ENCODE measurements at regions not wholly inside any gene's neighbourhood (a gene's known extent, or its start where the extent isn't known, plus 50 kb on each side); places are given as distances from the start of the nearest gene placed in this dataset.
A peak's percentile ranks its signal among the peaks of the same experiment; 100 is the strongest.

- DNase-seq: peak; percentile 79
- Histone ChIP-seq H3K4me1 (ENCODE audit: insufficient read depth) (peaks cover 30% of the 10 kb centered on the region), H3F3A (ENCODE audit: insufficient read depth) (peaks cover 44% of the 10 kb centered on the region), H4K20me1 (ENCODE audit: insufficient read depth) (no peaks in the 10 kb centered on the region), H3K9me2 (ENCODE audit: insufficient read depth) (no peaks in the 10 kb centered on the region), H2AFZ (peak overlapping the region; percentile 10; the same call in 1 of the 2 replicates), H3K4me2 (ENCODE audit: unreplicated experiment) (peak overlapping the region; percentile 31), H3K36me3 (ENCODE audit: low read depth) (no peaks in the 10 kb centered on the region), H3K9me3 (ENCODE audit: low read depth) (no peaks in the 10 kb centered on the region), H3K9ac (peak overlapping the region; percentile 34), H3K79me2 (ENCODE audit: insufficient read depth) (no peaks in the 10 kb centered on the region), H3K27me3 (replicated peaks; ENCODE audit: insufficient read depth) (no peaks in the 10 kb centered on the region), H3K4me3 (no peak overlapping the region), H3K27ac (peak overlapping the region; percentile 97)
- in situ Hi-C loops (cut with MboI): no loop called here
- 67 to 68% methylated on average over 7 of the region's 7 CpGs for WGBS, 2 experiments (ENCODE audit: low coverage in 1 of 2, low lambda C conversion rate in 2 of 2, missing lambda C conversion rate in 2 of 2)
- TF ChIP-seq EZH2 (IDR thresholded peaks at IDR 0.05; ENCODE audit: insufficient read depth, poor library complexity, severe bottlenecking) (no peak), EZH2phosphoT487 (IDR thresholded peaks at IDR 0.05; ENCODE audit: insufficient read depth, low read depth) (no peak)
Observed at GRCh38 chr6:121520337-121521163, 85.1 kb downstream of the GJA1 start.

GRCh38 chr6:121521164-121521555 lies 85.7 kb downstream of the GJA1 start:
- Histone ChIP-seq H3K4me3 (no peak overlapping the region), H3K36me3 (ENCODE audit: low read depth) (no peaks in the 10 kb centered on the region), H3K79me2 (ENCODE audit: insufficient read depth) (no peaks in the 10 kb centered on the region), H3K27me3 (replicated peaks; ENCODE audit: insufficient read depth) (no peaks in the 10 kb centered on the region), H3K4me1 (ENCODE audit: insufficient read depth) (peaks cover 27% of the 10 kb centered on the region), H4K20me1 (ENCODE audit: insufficient read depth) (no peaks in the 10 kb centered on the region), H3K9me3 (ENCODE audit: low read depth) (no peaks in the 10 kb centered on the region), H2AFZ (peak overlapping the region; percentile 10; the same call in 1 of the 2 replicates), H3F3A (ENCODE audit: insufficient read depth) (peaks cover 44% of the 10 kb centered on the region), H3K9me2 (ENCODE audit: insufficient read depth) (no peaks in the 10 kb centered on the region), H3K4me2 (ENCODE audit: unreplicated experiment) (peak overlapping the region; percentile 31), H3K27ac (peak overlapping the region; percentile 97), H3K9ac (peak overlapping the region; percentile 34)
- DNase-seq: peak; percentile 21
- TF ChIP-seq EZH2phosphoT487 (IDR thresholded peaks at IDR 0.05; ENCODE audit: insufficient read depth, low read depth): no peak
- TF ChIP-seq EZH2 (IDR thresholded peaks at IDR 0.05; ENCODE audit: insufficient read depth, poor library complexity, severe bottlenecking): no peak
- WGBS, 2 experiments (ENCODE audit: low coverage in 1 of 2, low lambda C conversion rate in 2 of 2, missing lambda C conversion rate in 2 of 2): 92 to 93% methylated on average over 2 of the region's 2 CpGs
- in situ Hi-C loops (cut with MboI): no loop called here

GRCh38 chr6:121522265-121522664 lies 86.8 kb downstream of the GJA1 start:
- peak; percentile 96 for DNase-seq
- peak overlapping the region; percentile 76 for H2AFZ ChIP-seq

GRCh38 chr6:121522771-121523386 lies 87.4 kb downstream of the GJA1 start:
- no peaks in the 10 kb centered on the region for H3K79me2 ChIP-seq (ENCODE audit: insufficient read depth)
- H3K4me3 ChIP-seq: peak overlapping the region; percentile 67
- peak overlapping the region; percentile 80 for H3K9ac ChIP-seq
- no peaks in the 10 kb centered on the region for H3K9me3 ChIP-seq (ENCODE audit: low read depth)
- peak; percentile 56 for DNase-seq
- peak overlapping the region; percentile 76 for H2AFZ ChIP-seq
- H3K27me3 ChIP-seq (replicated peaks; ENCODE audit: insufficient read depth): no peaks in the 10 kb centered on the region
- TF ChIP-seq EZH2 (IDR thresholded peaks at IDR 0.05; ENCODE audit: insufficient read depth, poor library complexity, severe bottlenecking) (no peak), EZH2phosphoT487 (IDR thresholded peaks at IDR 0.05; ENCODE audit: insufficient read depth, low read depth) (no peak)
- 35 to 38% methylated on average over 3 of the region's 3 CpGs for WGBS, 2 experiments (ENCODE audit: low coverage in 1 of 2, low lambda C conversion rate in 2 of 2, missing lambda C conversion rate in 2 of 2)
- H3K36me3 ChIP-seq (ENCODE audit: low read depth): no peaks in the 10 kb centered on the region
- H4K20me1 ChIP-seq (ENCODE audit: insufficient read depth): no peaks in the 10 kb centered on the region
- H3K4me2 ChIP-seq (ENCODE audit: unreplicated experiment): peak overlapping the region; percentile 87
- H3K9me2 ChIP-seq (ENCODE audit: insufficient read depth): no peaks in the 10 kb centered on the region
- peaks cover 44% of the 10 kb centered on the region for H3F3A ChIP-seq (ENCODE audit: insufficient read depth)
- in situ Hi-C loops (cut with MboI): no loop called here
- H3K27ac ChIP-seq: peak overlapping the region; percentile 97
- peaks cover 27% of the 10 kb centered on the region for H3K4me1 ChIP-seq (ENCODE audit: insufficient read depth)

More at GRCh38 chr6:121522265-121522664, 86.8 kb downstream of the GJA1 start:
- Histone ChIP-seq H3K27ac (peak overlapping the region; percentile 97), H3K27me3 (replicated peaks; ENCODE audit: insufficient read depth) (no peaks in the 10 kb centered on the region), H3K79me2 (ENCODE audit: insufficient read depth) (no peaks in the 10 kb centered on the region), H3K4me3 (peak overlapping the region; percentile 67), H3F3A (ENCODE audit: insufficient read depth) (peaks cover 44% of the 10 kb centered on the region), H3K4me1 (ENCODE audit: insufficient read depth) (peaks cover 27% of the 10 kb centered on the region), H4K20me1 (ENCODE audit: insufficient read depth) (no peaks in the 10 kb centered on the region), H3K4me2 (ENCODE audit: unreplicated experiment) (peak overlapping the region; percentile 87), H3K9ac (peak overlapping the region; percentile 80), H3K36me3 (ENCODE audit: low read depth) (no peaks in the 10 kb centered on the region), H3K9me3 (ENCODE audit: low read depth) (no peaks in the 10 kb centered on the region), H3K9me2 (ENCODE audit: insufficient read depth) (no peaks in the 10 kb centered on the region)
- TF ChIP-seq EZH2phosphoT487 (IDR thresholded peaks at IDR 0.05; ENCODE audit: insufficient read depth, low read depth) (no peak), EZH2 (IDR thresholded peaks at IDR 0.05; ENCODE audit: insufficient read depth, poor library complexity, severe bottlenecking) (no peak)
- 0 to 2% methylated on average over 2 of the region's 2 CpGs for WGBS, 2 experiments (ENCODE audit: low coverage in 1 of 2, low lambda C conversion rate in 2 of 2, missing lambda C conversion rate in 2 of 2)
- in situ Hi-C loops (cut with MboI): no loop called here
